H1 (cell line): ENCODE measurements at regions not wholly inside any gene's neighbourhood (a gene's known extent, or its start where the extent isn't known, plus 50 kb on each side); places are given as distances from the start of the nearest gene placed in this dataset.

Experiments
- CTCF ChIA-PET: fragments of 300-600 bp; sonication (Branson Sonifier 250); formaldehyde crosslinking; loops from one replicate; lab custom pipeline; 2021; ENCODE audit not compliant: partially characterized antibody; lab: Charles Lee
- POLR2A ChIA-PET: fragments of 300-600 bp; sonication (Branson Sonifier 250); formaldehyde crosslinking; loops from one replicate; lab custom pipeline; 2021; ENCODE audit warnings: inconsistent platforms; ENCODE audit not compliant: partially characterized antibody; lab: Charles Lee
- DNase-seq, 2 experiments: peaks; one replicate each; pipeline versions ENCODE4 v3.0.0 to v3.0.0-alpha.2; 2010 to 2022; ENCODE audit warnings: low spot score in 2 of 2, low read depth in 1 of 2, mixed read lengths in 1 of 2
- FAIRE-seq: peaks from 2 replicates; lab custom pipeline; 2011; peaks lifted over from hg19 to GRCh38; lab: Jason Lieb, UNC
- H2AFZ ChIP-seq: 2 replicates; pipeline ENCODE4 v1.8.1; 2012; ENCODE audit warnings: low read length, inconsistent platforms
- H2AK5ac ChIP-seq: 2 replicates; pipeline ENCODE4 v1.6.1; 2013; ENCODE audit warnings: low read depth, low read length
- H2BK120ac ChIP-seq: replicated peaks from 2 replicates; pipeline ENCODE3; 2013; ENCODE audit warnings: low read depth, low read length, inconsistent platforms
- H2BK12ac ChIP-seq: 2 replicates; pipeline ENCODE4 v1.6.1; 2013; ENCODE audit warnings: low read depth, low read length
- H2BK15ac ChIP-seq: 2 replicates; pipeline ENCODE4 v1.6.1; 2013; ENCODE audit warnings: low read length
- H2BK20ac ChIP-seq: 2 replicates; pipeline ENCODE4 v1.6.1; 2013; ENCODE audit warnings: low read length
- H2BK5ac ChIP-seq: 2 replicates; pipeline ENCODE4 v1.6.1; 2013; ENCODE audit warnings: low read depth, low read length
- H3K14ac ChIP-seq: 2 replicates; pipeline ENCODE4 v1.6.1; 2013; ENCODE audit warnings: inconsistent platforms; ENCODE audit not compliant: insufficient read length
- H3K18ac ChIP-seq: 2 replicates; pipeline ENCODE4 v1.6.1; 2013; ENCODE audit warnings: low read length; ENCODE audit errors: extremely low read depth
- H3K23ac ChIP-seq: 2 replicates; pipeline ENCODE4 v1.6.1; 2013; ENCODE audit warnings: inconsistent platforms; ENCODE audit not compliant: insufficient read length
- H3K23me2 ChIP-seq: 2 replicates; pipeline ENCODE4 v1.6.1; 2013; ENCODE audit warnings: low read depth, low read length
- H3K27ac ChIP-seq: 2 replicates; pipeline ENCODE4 v1.6.1; 2011; ENCODE audit warnings: low read depth, low read length, inconsistent platforms
- H3K27me3 ChIP-seq, 4 experiments: replicated peaks in 1 of 4; 1 replicate in 1 of 4; 2 replicates in 3 of 4; pipeline versions ENCODE4 v1.6.1 to v1.8.1; 2011 to 2013; ENCODE audit warnings: low read length in 3 of 4, mild to moderate bottlenecking in 3 of 4, inconsistent platforms in 2 of 4, mixed read lengths in 2 of 4, moderate library complexity in 1 of 4; ENCODE audit not compliant: control insufficient read depth in 3 of 4, insufficient read depth in 3 of 4; ENCODE audit errors: extremely low read depth in 1 of 4
- H3K36me3 ChIP-seq, 4 experiments: 2 replicates each; pipeline versions ENCODE4 v1.6.1 to v1.8.1; 2011 to 2013; ENCODE audit warnings: mild to moderate bottlenecking in 4 of 4, low read length in 3 of 4, moderate library complexity in 2 of 4, control low read depth in 1 of 4, inconsistent platforms in 1 of 4; ENCODE audit not compliant: insufficient read depth in 4 of 4, control insufficient read depth in 2 of 4
- H3K4ac ChIP-seq: replicated peaks from 2 replicates; pipeline ENCODE3; 2013; ENCODE audit warnings: low read length, low read depth, mixed read lengths, inconsistent platforms; ENCODE audit not compliant: insufficient read length
- H3K4me1 ChIP-seq, 4 experiments: replicated peaks in 1 of 4; 1 replicate in 1 of 4; 2 replicates in 3 of 4; pipeline versions ENCODE4 v1.6.1 to v1.8.1; 2011 to 2013; ENCODE audit warnings: low read length in 3 of 4, inconsistent platforms in 2 of 4, mixed read lengths in 1 of 4; ENCODE audit not compliant: insufficient read depth in 4 of 4, control insufficient read depth in 3 of 4
- H3K4me2 ChIP-seq, 2 experiments: 2 replicates each; pipeline versions ENCODE4 v1.6.1 to v1.8.1; 2011 to 2013; ENCODE audit warnings: low read depth in 2 of 2, low read length in 2 of 2, control low read depth in 1 of 2, inconsistent platforms in 1 of 2, mild to moderate bottlenecking in 1 of 2; ENCODE audit not compliant: insufficient read depth in 1 of 2
- H3K4me3 ChIP-seq, 4 experiments: fragments of 200-600, 300-600 bp in 1 of 4; sonication (generic), shearing (Covaris generic), sonication (Bioruptor Twin) in 1 of 4; 2 replicates each; pipeline versions ENCODE4 v1.5.1 to v1.8.1; 2011 to 2016; ENCODE audit warnings: low read length in 4 of 4, low read depth in 3 of 4, control low read depth in 2 of 4, inconsistent platforms in 2 of 4, mild to moderate bottlenecking in 2 of 4, mixed read lengths in 1 of 4, moderate library complexity in 1 of 4; ENCODE audit not compliant: insufficient read depth in 2 of 4; ENCODE audit errors: extremely low read depth in 1 of 4
- H3K56ac ChIP-seq: replicated peaks from 2 replicates; pipeline ENCODE3; 2013; ENCODE audit warnings: low read depth, mild to moderate bottlenecking, mixed read lengths, low read length, inconsistent platforms; ENCODE audit not compliant: insufficient read length
- H3K79me1 ChIP-seq: 2 replicates; pipeline ENCODE4 v1.6.1; 2013; ENCODE audit warnings: low read depth, low read length, control low read depth
- H3K79me2 ChIP-seq, 2 experiments: 2 replicates each; pipeline versions ENCODE4 v1.6.1 to v1.8.1; 2012 to 2013; ENCODE audit warnings: low read length in 2 of 2, mild to moderate bottlenecking in 2 of 2, inconsistent platforms in 1 of 2; ENCODE audit not compliant: insufficient read depth in 2 of 2, control insufficient read depth in 1 of 2
- H3K9ac ChIP-seq, 4 experiments: replicated peaks in 1 of 4; 1 replicate in 1 of 4; 2 replicates in 3 of 4; pipeline versions ENCODE4 v1.6.1 to v1.8.1; 2011 to 2013; ENCODE audit warnings: low read depth in 3 of 4, low read length in 3 of 4, control low read depth in 2 of 4, mild to moderate bottlenecking in 2 of 4, moderate library complexity in 2 of 4, inconsistent platforms in 1 of 4; ENCODE audit errors: extremely low read depth in 1 of 4
- H3K9me3 ChIP-seq, 2 experiments: 2 replicates each; pipeline versions ENCODE4 v1.6.1 to v1.8.1; 2012 to 2013; ENCODE audit warnings: mild to moderate bottlenecking in 2 of 2, moderate library complexity in 2 of 2, control low read depth in 1 of 2, inconsistent platforms in 1 of 2, low read depth in 1 of 2, low read length in 1 of 2, mixed read lengths in 1 of 2; ENCODE audit not compliant: insufficient read depth in 2 of 2
- H4K20me1 ChIP-seq, 2 experiments: replicated peaks in 1 of 2; 2 replicates each; pipeline versions ENCODE3 to v1.8.1; 2011 to 2013; ENCODE audit warnings: inconsistent platforms in 2 of 2, low read length in 2 of 2, mild to moderate bottlenecking in 1 of 2; ENCODE audit not compliant: insufficient read depth in 2 of 2, control insufficient read depth in 1 of 2
- H4K5ac ChIP-seq: 2 replicates; pipeline ENCODE4 v1.6.1; 2013; ENCODE audit warnings: low read length, low read depth, mixed read lengths, inconsistent platforms; ENCODE audit not compliant: insufficient read length
- H4K8ac ChIP-seq: 2 replicates; pipeline ENCODE4 v1.8.0; 2013; ENCODE audit warnings: mild to moderate bottlenecking, moderate library complexity, low read length, inconsistent platforms; ENCODE audit not compliant: insufficient read depth; ENCODE audit errors: extremely low read depth
- H4K91ac ChIP-seq: replicated peaks from 2 replicates; pipeline ENCODE3; 2013; ENCODE audit warnings: low read length, mixed read lengths, inconsistent platforms; ENCODE audit not compliant: insufficient read length
- ATF2 ChIP-seq: IDR thresholded peaks from 2 replicates; pipeline ENCODE4 v1.6.1; 2012; ENCODE audit warnings: low read length, inconsistent platforms
- EZH2 ChIP-seq: fragments of 200-600 bp; sonication (generic); IDR thresholded peaks from 2 replicates; pipeline ENCODE4 v1.7.1; 2012; ENCODE audit warnings: low read depth, mild to moderate bottlenecking, moderate library complexity, low read length, inconsistent platforms; ENCODE audit not compliant: severe bottlenecking
- GTF2F1 ChIP-seq: IDR thresholded peaks from 2 replicates; pipeline ENCODE4 v1.6.1; 2012; ENCODE audit warnings: low read depth, low read length, improper control_type of control experiment, borderline replicate concordance
- KDM5A ChIP-seq: fragments of 200-600 bp; IDR thresholded peaks from 2 replicates; pipeline ENCODE4 v1.7.1; 2012; ENCODE audit warnings: mild to moderate bottlenecking, low read length, inconsistent platforms, mixed read lengths
- NANOG ChIP-seq: IDR thresholded peaks from 2 replicates; pipeline ENCODE4 v1.6.1; 2011; ENCODE audit warnings: low read length, low read depth, mild to moderate bottlenecking, inconsistent platforms; ENCODE audit not compliant: insufficient read depth, poor library complexity, severe bottlenecking
- RFX5 ChIP-seq: IDR thresholded peaks from 2 replicates; pipeline ENCODE4 v1.6.1; 2011; ENCODE audit warnings: low read depth, low read length, improper control_type of control experiment, borderline replicate concordance
- RNF2 ChIP-seq: fragments of 200-900, 300-1000 bp; sonication (generic); IDR thresholded peaks from 2 replicates; pipeline ENCODE4 v1.7.1; 2016; ENCODE audit warnings: borderline replicate concordance, low read depth, mild to moderate bottlenecking, antibody characterized with exemption, low read length; ENCODE audit not compliant: poor library complexity, severe bottlenecking; ENCODE audit errors: missing control alignments
- SIX5 ChIP-seq: IDR thresholded peaks from 2 replicates; pipeline ENCODE4 v1.6.1; 2011; ENCODE audit warnings: mild to moderate bottlenecking, low read depth, low read length
- TAF1 ChIP-seq: IDR thresholded peaks from 2 replicates; pipeline ENCODE4 v1.6.1; 2011; ENCODE audit warnings: mild to moderate bottlenecking, low read depth, low read length
- USF2 ChIP-seq: IDR thresholded peaks from 2 replicates; pipeline ENCODE4 v1.6.1; 2011; ENCODE audit warnings: low read length, improper control_type of control experiment
- WGBS, 2 experiments: shearing (Covaris generic) in 1 of 2; methylation state at CpG; one replicate each; pipeline versions ENCODE4 v1.1.6 to v1.1.7; 2013 to 2015; ENCODE audit warnings: low lambda C conversion rate in 2 of 2, mixed read lengths in 2 of 2, inconsistent platforms in 1 of 2, low coverage in 1 of 2, missing lambda C conversion rate in 1 of 2; ENCODE audit not compliant: insufficient replicate concordance in 2 of 2, insufficient coverage in 1 of 2, insufficient read length in 1 of 2; ENCODE audit errors: extremely low coverage in 1 of 2, missing lambda C conversion rate in 1 of 2; 5-methylcytosine and 5-hydroxymethylcytosine counted together

- no peak for DNase-seq
- no peak overlapping the region for H3K14ac ChIP-seq
These were observed 549.0 kb upstream of the GRID2 start for GRCh38 chr4:91754716-91755115.

More at GRCh38 chr4:91754716-91755115, 549.0 kb upstream of the GRID2 start:
- H2BK20ac ChIP-seq: no peak overlapping the region
- POLR2A ChIA-PET: no interaction called here
- no peaks in the 10 kb centered on the region for H3K79me1 ChIP-seq
- no peak overlapping the region for H2BK12ac ChIP-seq
- no peaks in the 10 kb centered on the region for H3K36me3 ChIP-seq
- H3K23me2 ChIP-seq: no peaks in the 10 kb centered on the region
- no peak overlapping the region for H2AK5ac ChIP-seq
- no peaks in the 10 kb centered on the region for H4K20me1 ChIP-seq
- no peak overlapping the region for H4K91ac ChIP-seq
- no peak overlapping the region for H3K18ac ChIP-seq
- CTCF ChIA-PET: no interaction called here
- H3K4me1 ChIP-seq: no peaks in the 10 kb centered on the region
- H3K4ac ChIP-seq: no peak overlapping the region
- H4K5ac ChIP-seq: no peak overlapping the region
- no peak overlapping the region for H3K23ac ChIP-seq
- no peak for FAIRE-seq
- no peak overlapping the region for H2BK5ac ChIP-seq
- peaks cover 0 to 1% (median 0%) of the 10 kb centered on the region in 4 experiments; a peak in 2 of 7 replicates for H3K27me3 ChIP-seq
- 0 out of 2 replicates have a peak overlapping the region, but pooled peaks have one; percentile 20 for H2AFZ ChIP-seq
- H2BK15ac ChIP-seq: no peak overlapping the region
- H2BK120ac ChIP-seq: no peak overlapping the region
- no peak overlapping the region for H3K56ac ChIP-seq
- no peaks in the 10 kb centered on the region for H3K79me2 ChIP-seq
- no peak for TF ChIP-seq RFX5
- TF ChIP-seq RNF2: no peak
- no peak for TF ChIP-seq EZH2
- no peak for TF ChIP-seq USF2
- no peak for TF ChIP-seq KDM5A
- no peak for TF ChIP-seq TAF1
- no peak for TF ChIP-seq GTF2F1
- no peak for TF ChIP-seq ATF2
- no peak for TF ChIP-seq NANOG
- no peak for TF ChIP-seq SIX5
- TF ChIP-seq, all 59 proteins: peak for 0
- H3K4me2 ChIP-seq: no peak overlapping the region
- WGBS, 2 experiments: 85% methylated on average over 2 of the region's 2 CpGs; no CpG with 5 or more reads in 1 of the 2 experiments
- no peak overlapping the region for H3K4me3 ChIP-seq
- H3K9ac ChIP-seq: no peak overlapping the region
- H4K8ac ChIP-seq: no peak overlapping the region
- H3K9me3 ChIP-seq: no peaks in the 10 kb centered on the region
- no peak overlapping the region for H3K27ac ChIP-seq
